ENCODE measurements at regions not wholly inside any gene's neighbourhood (a gene's known extent, or its start where the extent isn't known, plus 50 kb on each side); places are given as distances from the start of the nearest gene placed in this dataset.

- TF ChIP-seq, protein P1, sequence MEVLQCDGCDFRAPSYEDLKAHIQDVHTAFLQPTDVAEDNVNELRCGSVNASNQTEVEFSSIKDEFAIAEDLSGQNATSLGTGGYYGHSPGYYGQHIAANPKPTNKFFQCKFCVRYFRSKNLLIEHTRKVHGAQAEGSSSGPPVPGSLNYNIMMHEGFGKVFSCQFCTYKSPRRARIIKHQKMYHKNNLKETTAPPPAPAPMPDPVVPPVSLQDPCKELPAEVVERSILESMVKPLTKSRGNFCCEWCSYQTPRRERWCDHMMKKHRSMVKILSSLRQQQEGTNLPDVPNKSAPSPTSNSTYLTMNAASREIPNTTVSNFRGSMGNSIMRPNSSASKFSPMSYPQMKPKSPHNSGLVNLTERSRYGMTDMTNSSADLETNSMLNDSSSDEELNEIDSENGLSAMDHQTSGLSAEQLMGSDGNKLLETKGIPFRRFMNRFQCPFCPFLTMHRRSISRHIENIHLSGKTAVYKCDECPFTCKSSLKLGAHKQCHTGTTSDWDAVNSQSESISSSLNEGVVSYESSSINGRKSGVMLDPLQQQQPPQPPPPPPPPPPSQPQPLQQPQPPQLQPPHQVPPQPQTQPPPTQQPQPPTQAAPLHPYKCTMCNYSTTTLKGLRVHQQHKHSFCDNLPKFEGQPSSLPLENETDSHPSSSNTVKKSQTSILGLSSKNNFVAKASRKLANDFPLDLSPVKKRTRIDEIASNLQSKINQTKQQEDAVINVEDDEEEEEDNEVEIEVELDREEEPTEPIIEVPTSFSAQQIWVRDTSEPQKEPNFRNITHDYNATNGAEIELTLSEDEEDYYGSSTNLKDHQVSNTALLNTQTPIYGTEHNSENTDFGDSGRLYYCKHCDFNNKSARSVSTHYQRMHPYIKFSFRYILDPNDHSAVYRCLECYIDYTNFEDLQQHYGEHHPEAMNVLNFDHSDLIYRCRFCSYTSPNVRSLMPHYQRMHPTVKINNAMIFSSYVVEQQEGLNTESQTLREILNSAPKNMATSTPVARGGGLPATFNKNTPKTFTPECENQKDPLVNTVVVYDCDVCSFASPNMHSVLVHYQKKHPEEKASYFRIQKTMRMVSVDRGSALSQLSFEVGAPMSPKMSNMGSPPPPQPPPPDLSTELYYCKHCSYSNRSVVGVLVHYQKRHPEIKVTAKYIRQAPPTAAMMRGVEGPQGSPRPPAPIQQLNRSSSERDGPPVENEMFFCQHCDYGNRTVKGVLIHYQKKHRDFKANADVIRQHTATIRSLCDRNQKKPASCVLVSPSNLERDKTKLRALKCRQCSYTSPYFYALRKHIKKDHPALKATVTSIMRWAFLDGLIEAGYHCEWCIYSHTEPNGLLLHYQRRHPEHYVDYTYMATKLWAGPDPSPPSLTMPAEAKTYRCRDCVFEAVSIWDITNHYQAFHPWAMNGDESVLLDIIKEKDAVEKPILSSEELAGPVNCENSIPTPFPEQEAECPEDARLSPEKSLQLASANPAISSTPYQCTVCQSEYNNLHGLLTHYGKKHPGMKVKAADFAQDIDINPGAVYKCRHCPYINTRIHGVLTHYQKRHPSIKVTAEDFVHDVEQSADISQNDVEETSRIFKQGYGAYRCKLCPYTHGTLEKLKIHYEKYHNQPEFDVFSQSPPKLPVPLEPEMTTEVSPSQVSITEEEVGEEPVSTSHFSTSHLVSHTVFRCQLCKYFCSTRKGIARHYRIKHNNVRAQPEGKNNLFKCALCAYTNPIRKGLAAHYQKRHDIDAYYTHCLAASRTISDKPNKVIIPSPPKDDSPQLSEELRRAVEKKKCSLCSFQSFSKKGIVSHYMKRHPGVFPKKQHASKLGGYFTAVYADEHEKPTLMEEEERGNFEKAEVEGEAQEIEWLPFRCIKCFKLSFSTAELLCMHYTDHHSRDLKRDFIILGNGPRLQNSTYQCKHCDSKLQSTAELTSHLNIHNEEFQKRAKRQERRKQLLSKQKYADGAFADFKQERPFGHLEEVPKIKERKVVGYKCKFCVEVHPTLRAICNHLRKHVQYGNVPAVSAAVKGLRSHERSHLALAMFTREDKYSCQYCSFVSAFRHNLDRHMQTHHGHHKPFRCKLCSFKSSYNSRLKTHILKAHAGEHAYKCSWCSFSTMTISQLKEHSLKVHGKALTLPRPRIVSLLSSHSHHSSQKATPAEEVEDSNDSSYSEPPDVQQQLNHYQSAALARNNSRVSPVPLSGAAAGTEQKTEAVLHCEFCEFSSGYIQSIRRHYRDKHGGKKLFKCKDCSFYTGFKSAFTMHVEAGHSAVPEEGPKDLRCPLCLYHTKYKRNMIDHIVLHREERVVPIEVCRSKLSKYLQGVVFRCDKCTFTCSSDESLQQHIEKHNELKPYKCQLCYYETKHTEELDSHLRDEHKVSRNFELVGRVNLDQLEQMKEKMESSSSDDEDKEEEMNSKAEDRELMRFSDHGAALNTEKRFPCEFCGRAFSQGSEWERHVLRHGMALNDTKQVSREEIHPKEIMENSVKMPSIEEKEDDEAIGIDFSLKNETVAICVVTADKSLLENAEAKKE (CRISPR knock-in tag; IDR thresholded peaks at IDR 0.05): no peak
- TF ChIP-seq STAT1 (IDR thresholded peaks at IDR 0.05; ENCODE audit: unreplicated experiment) (no peak), CTCF (conservative IDR thresholded peaks at IDR 0.05; ENCODE audit: low read depth in 2 of 2) (no peak), CREB1 (CRISPR knock-in tag; IDR thresholded peaks at IDR 0.05; ENCODE audit: low read depth) (no peak), NANOG (IDR thresholded peaks at IDR 0.05; ENCODE audit: borderline replicate concordance) (no peak), EZH2phosphoT487 (IDR thresholded peaks at IDR 0.05; ENCODE audit: unreplicated experiment) (no peak)
- TF ChIP-seq, protein P2, sequence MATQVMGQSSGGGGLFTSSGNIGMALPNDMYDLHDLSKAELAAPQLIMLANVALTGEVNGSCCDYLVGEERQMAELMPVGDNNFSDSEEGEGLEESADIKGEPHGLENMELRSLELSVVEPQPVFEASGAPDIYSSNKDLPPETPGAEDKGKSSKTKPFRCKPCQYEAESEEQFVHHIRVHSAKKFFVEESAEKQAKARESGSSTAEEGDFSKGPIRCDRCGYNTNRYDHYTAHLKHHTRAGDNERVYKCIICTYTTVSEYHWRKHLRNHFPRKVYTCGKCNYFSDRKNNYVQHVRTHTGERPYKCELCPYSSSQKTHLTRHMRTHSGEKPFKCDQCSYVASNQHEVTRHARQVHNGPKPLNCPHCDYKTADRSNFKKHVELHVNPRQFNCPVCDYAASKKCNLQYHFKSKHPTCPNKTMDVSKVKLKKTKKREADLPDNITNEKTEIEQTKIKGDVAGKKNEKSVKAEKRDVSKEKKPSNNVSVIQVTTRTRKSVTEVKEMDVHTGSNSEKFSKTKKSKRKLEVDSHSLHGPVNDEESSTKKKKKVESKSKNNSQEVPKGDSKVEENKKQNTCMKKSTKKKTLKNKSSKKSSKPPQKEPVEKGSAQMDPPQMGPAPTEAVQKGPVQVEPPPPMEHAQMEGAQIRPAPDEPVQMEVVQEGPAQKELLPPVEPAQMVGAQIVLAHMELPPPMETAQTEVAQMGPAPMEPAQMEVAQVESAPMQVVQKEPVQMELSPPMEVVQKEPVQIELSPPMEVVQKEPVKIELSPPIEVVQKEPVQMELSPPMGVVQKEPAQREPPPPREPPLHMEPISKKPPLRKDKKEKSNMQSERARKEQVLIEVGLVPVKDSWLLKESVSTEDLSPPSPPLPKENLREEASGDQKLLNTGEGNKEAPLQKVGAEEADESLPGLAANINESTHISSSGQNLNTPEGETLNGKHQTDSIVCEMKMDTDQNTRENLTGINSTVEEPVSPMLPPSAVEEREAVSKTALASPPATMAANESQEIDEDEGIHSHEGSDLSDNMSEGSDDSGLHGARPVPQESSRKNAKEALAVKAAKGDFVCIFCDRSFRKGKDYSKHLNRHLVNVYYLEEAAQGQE (IDR thresholded peaks at IDR 0.05; ENCODE audit: unreplicated experiment): no peak
Observed at GRCh38 chr12:73161970-73162369, 889.8 kb downstream of the TRHDE start (continued).

Data from GM23338 (cell line).